ENCODE measurements at regions not wholly inside any gene's neighbourhood (a gene's known extent, or its start where the extent isn't known, plus 50 kb on each side); places are given as distances from the start of the nearest gene placed in this dataset.

DNA sequence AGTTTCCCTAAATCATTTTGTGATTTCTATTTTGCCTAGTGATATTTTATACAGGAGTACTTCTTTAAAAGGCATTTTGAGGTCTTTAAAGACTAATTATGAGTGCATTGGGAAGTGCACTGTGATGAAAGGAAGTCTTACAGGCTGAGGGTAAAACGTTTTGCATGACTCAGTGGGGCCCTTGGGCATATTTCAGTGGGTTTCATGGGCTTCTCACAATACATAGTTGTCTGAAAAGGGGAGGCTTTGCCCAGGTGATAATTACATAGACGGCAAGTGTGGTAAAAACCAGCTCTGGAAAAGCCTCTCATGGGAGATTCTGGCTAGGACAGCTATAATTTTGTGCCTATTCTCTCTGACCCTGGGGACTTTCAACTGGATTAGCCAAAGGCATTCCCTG lies 387.2 kb downstream of the ARHGEF28 start:
- no peaks in the 10 kb centered on the region for H3K9me3 ChIP-seq (ENCODE audit: control insufficient read depth, low read length)
- no peaks in the 10 kb centered on the region for H3K36me3 ChIP-seq (ENCODE audit: control insufficient read depth, insufficient read depth, low read length)
- no peaks in the 10 kb centered on the region for H3K27me3 ChIP-seq (ENCODE audit: control insufficient read depth, insufficient read depth, low read length, poor library complexity, severe bottlenecking)
- H3K27ac ChIP-seq (ENCODE audit: insufficient read depth, low read depth, low read length, poor library complexity, severe bottlenecking), result no peak overlapping the region
- 81 to 84% methylated on average over 2 of the region's 2 CpGs for WGBS, 2 experiments
- H3K4me3 ChIP-seq (ENCODE audit: insufficient read depth, low read depth, low read length), result no peak overlapping the region
- no peaks in the 10 kb centered on the region for H3K4me1 ChIP-seq (ENCODE audit: control insufficient read depth, insufficient read depth, low read length)

DNA sequence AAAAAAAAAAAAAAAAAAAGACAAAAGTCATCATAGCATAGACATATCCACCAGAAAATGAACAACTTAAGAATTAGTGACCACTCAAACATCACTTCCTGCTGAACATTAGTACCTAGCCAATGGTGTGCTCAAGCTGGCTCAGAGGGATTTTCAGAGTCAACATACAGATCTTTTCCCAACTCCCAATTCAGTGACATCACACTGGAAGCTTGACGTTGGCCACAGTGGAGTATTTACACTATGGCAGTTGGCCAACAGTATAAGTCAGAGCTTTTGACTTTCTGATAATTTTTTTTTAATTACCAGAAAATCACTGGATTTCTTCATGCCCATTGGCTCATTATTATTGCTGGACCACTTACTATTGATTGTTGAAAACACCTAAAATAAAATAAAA lies 383.5 kb downstream of the ARHGEF28 start:
- 88 to 100% methylated on average over 1 of the region's 1 CpG for WGBS, 2 experiments
- no peak overlapping the region for H3K4me3 ChIP-seq (ENCODE audit: insufficient read depth, low read depth, low read length)
- H3K27me3 ChIP-seq (ENCODE audit: control insufficient read depth, insufficient read depth, low read length, poor library complexity, severe bottlenecking), result no peaks in the 10 kb centered on the region
- H3K27ac ChIP-seq (ENCODE audit: insufficient read depth, low read depth, low read length, poor library complexity, severe bottlenecking), result no peak overlapping the region
- no peaks in the 10 kb centered on the region for H3K4me1 ChIP-seq (ENCODE audit: control insufficient read depth, insufficient read depth, low read length)
- H3K36me3 ChIP-seq (ENCODE audit: control insufficient read depth, insufficient read depth, low read length), result no peaks in the 10 kb centered on the region
- H3K9me3 ChIP-seq (ENCODE audit: control insufficient read depth, low read length), result no peaks in the 10 kb centered on the region

DNA sequence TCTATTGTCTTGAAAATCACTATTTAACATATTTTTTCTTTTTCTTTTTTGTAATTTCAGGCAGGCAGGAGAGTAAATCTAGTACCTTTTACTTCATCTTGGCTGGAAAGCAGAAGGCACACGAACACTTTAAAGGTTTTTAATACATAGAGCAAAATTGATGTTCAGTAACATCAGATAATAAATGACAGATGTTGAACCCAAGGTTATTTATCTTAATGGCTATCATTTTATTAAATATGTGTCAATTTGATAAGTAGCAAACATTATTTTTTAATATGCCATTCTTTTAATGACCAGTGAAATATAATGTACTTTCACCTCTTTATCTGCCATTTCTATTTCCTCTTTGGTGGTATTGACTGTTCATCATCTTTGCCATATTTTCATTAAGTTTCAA lies 381.2 kb downstream of the ARHGEF28 start:
- no peaks in the 10 kb centered on the region for H3K27me3 ChIP-seq (ENCODE audit: control insufficient read depth, insufficient read depth, low read length, poor library complexity, severe bottlenecking)
- 0% methylated on average over 1 of the region's 1 CpG; no CpG with 5 or more reads in 1 of the 2 experiments for WGBS, 2 experiments
- no peak overlapping the region for H3K4me3 ChIP-seq (ENCODE audit: insufficient read depth, low read depth, low read length)
- H3K36me3 ChIP-seq (ENCODE audit: control insufficient read depth, insufficient read depth, low read length), result no peaks in the 10 kb centered on the region
- H3K9me3 ChIP-seq (ENCODE audit: control insufficient read depth, low read length), result no peaks in the 10 kb centered on the region
- H3K27ac ChIP-seq (ENCODE audit: insufficient read depth, low read depth, low read length, poor library complexity, severe bottlenecking), result no peak overlapping the region
- H3K4me1 ChIP-seq (ENCODE audit: control insufficient read depth, insufficient read depth, low read length), result no peaks in the 10 kb centered on the region

DNA sequence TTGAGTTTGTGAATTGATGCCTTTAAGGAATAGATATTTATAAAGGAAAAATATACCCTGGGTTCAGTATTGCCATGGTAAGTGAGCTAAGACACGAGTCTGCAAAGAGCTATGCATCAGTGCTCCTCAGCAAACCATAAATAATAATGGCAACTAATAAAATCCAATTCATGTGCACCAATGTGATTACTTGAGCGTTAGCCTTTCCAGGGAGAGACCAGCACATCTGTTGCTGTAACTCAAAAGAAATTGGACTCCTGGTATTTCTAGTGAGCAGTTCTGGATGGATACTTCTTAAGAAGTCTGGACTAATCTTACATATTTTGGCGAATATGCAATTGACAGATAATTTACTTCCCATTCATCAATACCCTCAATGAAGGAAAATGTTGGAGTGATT lies 373.3 kb downstream of the ARHGEF28 start:
- Histone ChIP-seq H3K4me3 (ENCODE audit: insufficient read depth, low read depth, low read length) (no peak overlapping the region), H3K27me3 (ENCODE audit: control insufficient read depth, insufficient read depth, low read length, poor library complexity, severe bottlenecking) (no peaks in the 10 kb centered on the region), H3K27ac (ENCODE audit: insufficient read depth, low read depth, low read length, poor library complexity, severe bottlenecking) (no peak overlapping the region), H3K36me3 (ENCODE audit: control insufficient read depth, insufficient read depth, low read length) (no peaks in the 10 kb centered on the region), H3K4me1 (ENCODE audit: control insufficient read depth, insufficient read depth, low read length) (no peaks in the 10 kb centered on the region), H3K9me3 (ENCODE audit: control insufficient read depth, low read length) (no peaks in the 10 kb centered on the region)
- 91 to 92% methylated on average over 2 of the region's 3 CpGs for WGBS, 2 experiments

DNA sequence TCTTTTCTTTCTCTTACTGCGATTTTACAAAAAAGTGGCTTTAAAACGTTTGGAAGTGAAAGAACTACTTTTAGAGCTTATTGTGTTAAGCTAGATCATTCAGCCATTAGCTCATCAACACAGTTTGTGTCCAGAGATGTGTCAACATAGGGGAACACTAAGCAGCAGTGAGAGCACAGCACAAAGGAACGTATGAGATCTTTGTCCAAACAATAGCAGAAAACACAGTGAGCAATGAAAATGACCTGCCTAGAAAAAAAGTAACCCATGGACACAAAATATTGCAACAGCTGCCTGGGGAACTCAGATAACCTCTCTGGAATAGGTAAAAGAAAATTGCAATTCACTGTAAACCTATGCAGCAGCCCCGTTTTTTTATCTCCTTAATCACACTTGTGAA lies 372.5 kb downstream of the ARHGEF28 start:
- Histone ChIP-seq H3K36me3 (ENCODE audit: control insufficient read depth, insufficient read depth, low read length) (no peaks in the 10 kb centered on the region), H3K9me3 (ENCODE audit: control insufficient read depth, low read length) (no peaks in the 10 kb centered on the region), H3K4me3 (ENCODE audit: insufficient read depth, low read depth, low read length) (no peak overlapping the region), H3K27me3 (ENCODE audit: control insufficient read depth, insufficient read depth, low read length, poor library complexity, severe bottlenecking) (no peaks in the 10 kb centered on the region), H3K27ac (ENCODE audit: insufficient read depth, low read depth, low read length, poor library complexity, severe bottlenecking) (no peak overlapping the region), H3K4me1 (ENCODE audit: control insufficient read depth, insufficient read depth, low read length) (no peaks in the 10 kb centered on the region)
- 61 to 70% methylated on average over 2 to 3 of the region's 4 CpGs for WGBS, 2 experiments

DNA sequence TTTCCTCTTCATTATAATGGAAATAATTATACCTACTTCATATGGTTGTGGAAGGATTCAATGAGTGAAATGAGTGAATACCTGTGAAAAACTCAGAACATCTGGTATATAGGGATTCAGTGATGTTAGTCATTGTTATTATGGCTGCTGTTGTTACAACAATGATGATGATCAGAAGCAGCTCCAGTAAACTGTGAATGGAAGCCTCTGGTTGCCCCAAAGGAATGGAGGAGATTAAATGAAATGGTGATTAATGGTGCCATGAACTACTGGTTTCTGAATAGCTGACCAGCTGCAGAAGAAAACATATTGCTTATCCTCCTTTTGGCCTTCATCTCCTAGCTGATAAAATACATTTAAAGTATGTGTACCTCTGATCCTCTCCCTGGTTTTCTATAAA lies 372.0 kb downstream of the ARHGEF28 start:
- Histone ChIP-seq H3K27ac (ENCODE audit: insufficient read depth, low read depth, low read length, poor library complexity, severe bottlenecking) (no peak overlapping the region), H3K36me3 (ENCODE audit: control insufficient read depth, insufficient read depth, low read length) (no peaks in the 10 kb centered on the region), H3K27me3 (ENCODE audit: control insufficient read depth, insufficient read depth, low read length, poor library complexity, severe bottlenecking) (no peaks in the 10 kb centered on the region), H3K9me3 (ENCODE audit: control insufficient read depth, low read length) (no peaks in the 10 kb centered on the region), H3K4me3 (ENCODE audit: insufficient read depth, low read depth, low read length) (no peak overlapping the region), H3K4me1 (ENCODE audit: control insufficient read depth, insufficient read depth, low read length) (no peaks in the 10 kb centered on the region)

DNA sequence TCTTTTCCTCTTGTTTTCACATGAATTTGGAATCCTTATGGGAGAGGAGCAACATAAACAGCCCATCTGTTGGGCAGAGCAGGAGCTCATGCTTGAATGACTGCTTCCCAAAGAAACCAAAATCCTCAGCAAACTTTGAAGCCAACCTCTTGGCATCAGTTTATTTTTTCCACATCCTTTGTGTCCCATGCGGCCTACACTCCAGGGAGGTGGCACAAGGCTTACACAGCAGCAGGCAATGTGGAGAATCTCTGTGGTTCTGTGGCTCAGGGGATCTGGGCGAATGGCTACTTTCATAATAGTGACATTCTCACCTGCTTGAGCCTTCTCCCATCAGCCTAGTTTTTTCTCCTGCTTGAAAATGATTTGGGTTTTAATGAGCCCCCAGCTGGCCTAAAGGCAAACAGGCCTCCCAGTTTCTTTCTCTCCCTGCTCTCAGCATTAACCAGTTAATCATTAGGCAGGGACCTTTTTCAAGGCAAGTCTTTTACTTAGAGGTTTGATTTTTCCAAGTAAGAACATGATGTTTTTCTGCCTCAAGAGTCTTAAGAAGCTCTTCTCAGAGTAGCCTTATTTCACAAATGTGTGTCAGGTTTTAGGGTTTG lies 370.3 kb downstream of the ARHGEF28 start:
- 66 to 74% methylated on average over 2 of the region's 2 CpGs for WGBS, 2 experiments
- Histone ChIP-seq H3K4me1 (ENCODE audit: control insufficient read depth, insufficient read depth, low read length) (no peaks in the 10 kb centered on the region), H3K4me3 (ENCODE audit: insufficient read depth, low read depth, low read length) (no peak overlapping the region), H3K27ac (ENCODE audit: insufficient read depth, low read depth, low read length, poor library complexity, severe bottlenecking) (no peak overlapping the region), H3K36me3 (ENCODE audit: control insufficient read depth, insufficient read depth, low read length) (no peaks in the 10 kb centered on the region), H3K9me3 (ENCODE audit: control insufficient read depth, low read length) (no peaks in the 10 kb centered on the region), H3K27me3 (ENCODE audit: control insufficient read depth, insufficient read depth, low read length, poor library complexity, severe bottlenecking) (no peaks in the 10 kb centered on the region)

DNA sequence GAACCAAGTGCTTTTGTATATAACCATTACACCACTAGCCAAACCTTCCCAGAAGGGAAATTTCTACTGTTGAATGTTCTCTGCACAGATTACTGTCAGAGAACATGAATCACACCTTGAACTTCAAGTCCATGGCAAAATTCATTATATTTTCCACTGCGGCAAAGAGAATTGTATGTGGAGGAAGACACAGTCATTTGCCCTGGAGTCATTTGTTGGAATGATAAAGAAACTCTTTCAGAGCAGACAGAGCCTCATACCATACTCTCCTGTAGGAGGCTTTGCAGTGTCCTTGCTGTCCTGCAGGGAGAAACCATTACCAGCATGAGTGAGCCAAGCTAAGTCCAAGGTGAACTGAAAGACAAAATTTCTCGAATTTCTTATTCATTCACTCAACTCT lies 369.0 kb downstream of the ARHGEF28 start:
- H3K27ac ChIP-seq (ENCODE audit: insufficient read depth, low read depth, low read length, poor library complexity, severe bottlenecking), result no peak overlapping the region
- WGBS, 2 experiments, result 83 to 94% methylated on average over 1 to 2 of the region's 2 CpGs
- H3K36me3 ChIP-seq (ENCODE audit: control insufficient read depth, insufficient read depth, low read length), result no peaks in the 10 kb centered on the region
- H3K27me3 ChIP-seq (ENCODE audit: control insufficient read depth, insufficient read depth, low read length, poor library complexity, severe bottlenecking), result no peaks in the 10 kb centered on the region
- H3K4me1 ChIP-seq (ENCODE audit: control insufficient read depth, insufficient read depth, low read length), result no peaks in the 10 kb centered on the region
- no peaks in the 10 kb centered on the region for H3K9me3 ChIP-seq (ENCODE audit: control insufficient read depth, low read length)
- no peak overlapping the region for H3K4me3 ChIP-seq (ENCODE audit: insufficient read depth, low read depth, low read length)

Measured in ectodermal cell (in vitro differentiated cells).